MM.1S (cell line): ENCODE measurements at regions not wholly inside any gene's neighbourhood (a gene's known extent, or its start where the extent isn't known, plus 50 kb on each side); places are given as distances from the start of the nearest gene placed in this dataset.

Source experiments
- DNase-seq: peaks from one replicate; pipeline ENCODE4 v3.0.0-alpha.2; 2015
- H2AFZ ChIP-seq: fragments of 300-600 bp; sonication (generic); 2 replicates; pipeline ENCODE4 v1.6.0; 2016; ENCODE audit warnings: antibody characterized with exemption, low read length
- H3F3A ChIP-seq: fragments of 300-600 bp; sonication (generic); 2 replicates; pipeline ENCODE4 v1.6.1; 2016; ENCODE audit warnings: mild to moderate bottlenecking, antibody characterized with exemption, low read length, moderate library complexity, mixed read lengths; ENCODE audit not compliant: insufficient read depth
- H3K27ac ChIP-seq: fragments of 300-600 bp; sonication (generic); 2 replicates; pipeline ENCODE4 v1.5.1; 2016; ENCODE audit warnings: mild to moderate bottlenecking, low read length
- H3K27me3 ChIP-seq: fragments of 300-600 bp; sonication (generic); replicated peaks from 2 replicates; pipeline ENCODE4 v1.6.0; 2016; ENCODE audit warnings: low read length; ENCODE audit not compliant: insufficient read depth
- H3K36me3 ChIP-seq: fragments of 300-600 bp; sonication (generic); replicated peaks from 2 replicates; pipeline ENCODE4 v1.6.1; 2016; ENCODE audit warnings: mild to moderate bottlenecking, low read length, mixed read lengths; ENCODE audit not compliant: insufficient read depth
- H3K4me1 ChIP-seq: fragments of 300-600 bp; sonication (generic); 2 replicates; pipeline ENCODE4 v1.6.1; 2016; ENCODE audit warnings: low read length, mixed read lengths
- H3K4me2 ChIP-seq: fragments of 300-600 bp; sonication (generic); 2 replicates; pipeline ENCODE4 v1.6.0; 2016; ENCODE audit warnings: low read depth, low read length
- H3K4me3 ChIP-seq: fragments of 300-600 bp; sonication (generic); 2 replicates; pipeline ENCODE4 v1.5.1; 2016; ENCODE audit warnings: low read length, mixed read lengths
- H3K79me2 ChIP-seq: fragments of 300-600 bp; sonication (generic); 2 replicates; pipeline ENCODE4 v1.6.1; 2016; ENCODE audit warnings: mixed run types, low read length, mixed read lengths
- H3K9ac ChIP-seq: fragments of 300-600 bp; sonication (generic); 2 replicates; pipeline ENCODE4 v1.6.1; 2016; ENCODE audit warnings: low read length, mixed read lengths
- H3K9me2 ChIP-seq: fragments of 300-600 bp; sonication (generic); replicated peaks from 2 replicates; pipeline ENCODE4 v1.6.1; 2016; ENCODE audit warnings: mild to moderate bottlenecking, low read length, mixed read lengths; ENCODE audit not compliant: insufficient read depth
- H3K9me3 ChIP-seq: fragments of 300-600 bp; sonication (generic); replicated peaks from 2 replicates; pipeline ENCODE4 v1.6.1; 2016; ENCODE audit warnings: mild to moderate bottlenecking, low read length, mixed read lengths; ENCODE audit not compliant: insufficient read depth
- H4K20me1 ChIP-seq: fragments of 300-600 bp; sonication (generic); 2 replicates; pipeline ENCODE4 v1.6.1; 2016; ENCODE audit warnings: mild to moderate bottlenecking, low read length, moderate library complexity, mixed read lengths; ENCODE audit not compliant: insufficient read depth
- EZH2 ChIP-seq: fragments of 300-600 bp; sonication (generic); optimal IDR thresholded peaks from 2 replicates; pipeline ENCODE3; 2017; ENCODE audit warnings: low read depth, mild to moderate bottlenecking, antibody characterized with exemption, low read length, mixed read lengths
- EZH2phosphoT487 ChIP-seq: fragments of 300-600 bp; sonication (generic); IDR thresholded peaks from 2 replicates; pipeline ENCODE4 v1.6.1; 2018; ENCODE audit warnings: antibody characterized with exemption, low read length
- TF ChIP-seq, protein P1 (sequence below): fragments of 300-600 bp; sonication (generic); IDR thresholded peaks from 2 replicates; pipeline ENCODE4 v1.5.1; 2016; ENCODE audit warnings: antibody characterized with exemption, low read length, mixed read lengths

DNA sequence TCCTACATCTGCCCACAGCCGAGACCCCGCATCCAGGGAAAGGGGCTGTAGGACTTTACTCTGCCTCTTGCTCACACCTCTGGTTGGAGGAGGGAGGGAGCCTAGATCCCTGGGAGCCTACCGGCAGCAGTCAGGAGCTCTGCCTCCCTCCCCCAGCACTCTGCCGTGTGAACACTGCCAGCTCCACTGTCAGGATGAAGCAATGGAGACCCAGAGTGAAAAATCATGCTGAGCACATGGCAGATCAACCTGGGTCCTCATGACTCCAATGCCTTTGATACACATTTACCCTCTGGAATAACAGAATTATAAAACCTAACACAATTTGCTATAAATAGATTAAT, 477.7 kb downstream of the TNS3 start:
- DNase-seq: no peak
- Histone ChIP-seq H3K4me2 (no peak overlapping the region), H3F3A (no peaks in the 10 kb centered on the region), H3K4me1 (peaks cover 6% of the 10 kb centered on the region; the same call in 1 of the 2 replicates), H3K27ac (no peak overlapping the region), H3K79me2 (no peaks in the 10 kb centered on the region), H3K9me3 (no peaks in the 10 kb centered on the region), H2AFZ (no peak overlapping the region), H3K9ac (no peak overlapping the region), H4K20me1 (no peaks in the 10 kb centered on the region), H3K9me2 (no peaks in the 10 kb centered on the region), H3K4me3 (no peak overlapping the region), H3K36me3 (no peaks in the 10 kb centered on the region), H3K27me3 (no peaks in the 10 kb centered on the region)
- TF ChIP-seq EZH2 (no peak), EZH2phosphoT487 (no peak)
- TF ChIP-seq, protein P1, sequence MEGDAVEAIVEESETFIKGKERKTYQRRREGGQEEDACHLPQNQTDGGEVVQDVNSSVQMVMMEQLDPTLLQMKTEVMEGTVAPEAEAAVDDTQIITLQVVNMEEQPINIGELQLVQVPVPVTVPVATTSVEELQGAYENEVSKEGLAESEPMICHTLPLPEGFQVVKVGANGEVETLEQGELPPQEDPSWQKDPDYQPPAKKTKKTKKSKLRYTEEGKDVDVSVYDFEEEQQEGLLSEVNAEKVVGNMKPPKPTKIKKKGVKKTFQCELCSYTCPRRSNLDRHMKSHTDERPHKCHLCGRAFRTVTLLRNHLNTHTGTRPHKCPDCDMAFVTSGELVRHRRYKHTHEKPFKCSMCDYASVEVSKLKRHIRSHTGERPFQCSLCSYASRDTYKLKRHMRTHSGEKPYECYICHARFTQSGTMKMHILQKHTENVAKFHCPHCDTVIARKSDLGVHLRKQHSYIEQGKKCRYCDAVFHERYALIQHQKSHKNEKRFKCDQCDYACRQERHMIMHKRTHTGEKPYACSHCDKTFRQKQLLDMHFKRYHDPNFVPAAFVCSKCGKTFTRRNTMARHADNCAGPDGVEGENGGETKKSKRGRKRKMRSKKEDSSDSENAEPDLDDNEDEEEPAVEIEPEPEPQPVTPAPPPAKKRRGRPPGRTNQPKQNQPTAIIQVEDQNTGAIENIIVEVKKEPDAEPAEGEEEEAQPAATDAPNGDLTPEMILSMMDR: no peak

DNA sequence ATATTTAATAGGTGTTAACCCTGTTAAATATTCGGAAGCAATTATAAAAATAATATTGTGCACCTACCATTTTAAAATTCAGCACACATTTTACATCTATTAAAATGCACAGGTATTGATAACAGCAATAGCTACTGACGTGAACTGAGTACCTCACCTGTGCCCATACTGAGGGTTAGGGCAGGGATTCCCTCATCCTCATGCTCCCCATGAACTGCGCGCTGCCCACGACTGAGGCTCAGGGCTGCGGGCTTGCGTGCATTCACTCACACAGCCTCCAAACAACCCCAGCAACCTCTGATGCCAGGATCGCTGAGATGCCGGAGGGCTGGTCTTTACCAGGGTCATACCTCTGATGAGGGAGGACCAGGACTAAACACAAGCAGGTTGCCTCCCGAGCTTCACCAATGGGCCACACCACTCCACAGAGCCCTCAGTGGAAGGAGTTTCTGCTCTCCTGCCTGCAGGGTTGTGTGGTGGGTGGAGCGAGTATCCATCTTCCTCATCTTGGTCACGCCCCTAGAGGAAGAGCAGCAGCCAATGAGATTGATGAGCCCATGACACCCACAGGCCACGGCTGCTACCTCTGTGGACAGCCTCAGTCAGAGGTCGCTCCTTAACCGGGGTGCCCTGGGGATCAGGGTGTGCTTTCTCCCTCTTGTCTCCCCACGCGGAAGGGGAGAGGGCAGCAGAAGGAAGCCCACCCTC, 478.3 kb downstream of the TNS3 start:
- Histone ChIP-seq H3K4me2 (no peak overlapping the region), H3K27ac (no peak overlapping the region), H3K4me3 (no peak overlapping the region), H2AFZ (no peak overlapping the region), H3K9me2 (no peaks in the 10 kb centered on the region), H3K27me3 (no peaks in the 10 kb centered on the region), H3K9me3 (no peaks in the 10 kb centered on the region), H4K20me1 (no peaks in the 10 kb centered on the region), H3K36me3 (no peaks in the 10 kb centered on the region), H3K4me1 (peaks cover 2% of the 10 kb centered on the region; the same call in 1 of the 2 replicates), H3K9ac (no peak overlapping the region), H3F3A (no peaks in the 10 kb centered on the region), H3K79me2 (no peaks in the 10 kb centered on the region)
- TF ChIP-seq EZH2phosphoT487 (no peak), EZH2 (no peak)
- TF ChIP-seq, protein P1: no peak
- DNase-seq: no peak

DNA sequence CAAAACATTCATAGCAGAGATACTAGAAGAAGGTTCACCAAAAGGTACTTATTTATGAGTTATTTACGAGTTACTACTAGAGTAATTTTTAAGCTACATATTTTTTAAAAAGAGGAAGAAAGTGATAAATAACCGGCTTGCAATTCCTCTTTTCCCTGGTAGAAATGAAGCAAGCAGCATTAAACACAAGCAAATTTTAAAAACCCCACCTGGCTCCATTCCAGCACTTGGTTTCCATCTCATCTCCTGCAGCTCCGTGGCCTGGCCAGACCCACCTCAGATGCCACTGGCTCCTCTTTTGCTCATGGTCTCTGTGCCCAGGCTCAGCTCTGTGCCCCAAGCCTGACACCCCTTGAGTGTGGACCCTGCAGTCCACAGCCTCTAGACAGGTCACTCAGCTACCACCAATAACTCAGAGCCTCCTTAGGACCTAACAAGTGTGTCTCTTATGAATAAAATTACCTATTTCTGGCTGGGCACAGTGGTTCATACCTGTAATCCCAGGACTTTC, 479.5 kb downstream of the TNS3 start:
- Histone ChIP-seq H3K4me3 (no peak overlapping the region), H3K9me2 (no peaks in the 10 kb centered on the region), H3K27ac (no peak overlapping the region), H2AFZ (no peak overlapping the region), H4K20me1 (no peaks in the 10 kb centered on the region), H3K9ac (no peak overlapping the region), H3K9me3 (no peaks in the 10 kb centered on the region), H3K4me1 (no peaks in the 10 kb centered on the region), H3K36me3 (no peaks in the 10 kb centered on the region), H3F3A (no peaks in the 10 kb centered on the region), H3K79me2 (no peaks in the 10 kb centered on the region), H3K4me2 (no peak overlapping the region), H3K27me3 (no peaks in the 10 kb centered on the region)
- TF ChIP-seq EZH2 (no peak), EZH2phosphoT487 (no peak)
- TF ChIP-seq, protein P1: no peak
- DNase-seq: no peak
